IMR-90 (cell line): ENCODE measurements at regions not wholly inside any gene's neighbourhood (a gene's known extent, or its start where the extent isn't known, plus 50 kb on each side); places are given as distances from the start of the nearest gene placed in this dataset.

ENCODE experiments used
- ATAC-seq: fragments of 200-7000 bp; cut with Tn5 transposase; 2 replicates; pipeline ENCODE4 v1.9.1; 2020; ENCODE audit warnings: low read depth, mild to moderate bottlenecking, moderate library complexity
- BruUV-seq: library from RNA; stranded (reverse); fragments of 400-500 nt; replicated peaks from 2 replicates; lab custom pipeline; 2021; lab: Mats Ljungman, UMichigan
- CTCF ChIA-PET: fragments of 300-600 bp; formaldehyde crosslinking; extraction: SDS; loops from one replicate; lab custom pipeline; 2021; ENCODE audit warnings: antibody characterized with exemption; lab: Yijun Ruan, JAX
- POLR2A ChIA-PET: fragments of 300-600 bp; sonication (Branson Sonifier 250); formaldehyde crosslinking; loops from one replicate; lab custom pipeline; 2022; ENCODE audit warnings: antibody characterized with exemption; ENCODE audit not compliant: unreplicated experiment; lab: Charles Lee
- DNase-seq: peaks from one replicate; pipeline ENCODE4 v3.0.0; 2013
- H2AFZ ChIP-seq: replicated peaks from 2 replicates; pipeline ENCODE3; 2013; ENCODE audit warnings: low read length, mild to moderate bottlenecking; ENCODE audit not compliant: poor library complexity
- H2AK5ac ChIP-seq: 2 replicates; pipeline ENCODE4 v1.6.1; 2013; ENCODE audit warnings: low read depth, low read length, inconsistent platforms
- H2AK9ac ChIP-seq: replicated peaks from 2 replicates; pipeline ENCODE3; 2013; ENCODE audit warnings: mild to moderate bottlenecking, low read depth, low read length, moderate library complexity; ENCODE audit not compliant: poor library complexity
- H2BK120ac ChIP-seq: 2 replicates; pipeline ENCODE4 v1.6.1; 2013; ENCODE audit warnings: low read depth, low read length, inconsistent platforms
- H2BK15ac ChIP-seq: 3 replicates; pipeline ENCODE4 v1.6.1; 2013; ENCODE audit warnings: low read depth, low read length, inconsistent platforms
- H2BK20ac ChIP-seq: 2 replicates; pipeline ENCODE4 v1.6.1; 2013; ENCODE audit warnings: low read depth, mild to moderate bottlenecking, inconsistent platforms, low read length, moderate library complexity
- H2BK5ac ChIP-seq: 2 replicates; pipeline ENCODE4 v1.6.1; 2013; ENCODE audit warnings: mild to moderate bottlenecking, low read depth, low read length, inconsistent platforms; ENCODE audit not compliant: poor library complexity, severe bottlenecking
- H3K14ac ChIP-seq: replicated peaks from 2 replicates; pipeline ENCODE4 v1.6.1; 2013; ENCODE audit warnings: low read depth, low read length, inconsistent platforms
- H3K18ac ChIP-seq: 2 replicates; pipeline ENCODE4 v1.6.1; 2013; ENCODE audit warnings: low read depth, low read length, control low read depth
- H3K23ac ChIP-seq: 2 replicates; pipeline ENCODE4 v1.6.1; 2013; ENCODE audit warnings: low read depth, low read length, inconsistent platforms
- H3K27ac ChIP-seq: 2 replicates; pipeline ENCODE4 v1.5.1; 2013; ENCODE audit warnings: mild to moderate bottlenecking, control low read depth, low read length; ENCODE audit not compliant: insufficient read depth
- H3K27me3 ChIP-seq: 2 replicates; pipeline ENCODE4 v1.6.1; 2013; ENCODE audit warnings: low read length; ENCODE audit not compliant: control insufficient read depth, insufficient read depth
- H3K36me3 ChIP-seq: 2 replicates; pipeline ENCODE4 v1.6.1; 2013; ENCODE audit warnings: low read length, mixed read lengths; ENCODE audit not compliant: control insufficient read depth, insufficient read depth
- H3K4ac ChIP-seq: 2 replicates; pipeline ENCODE4 v1.6.1; 2013; ENCODE audit warnings: low read depth, low read length, inconsistent platforms
- H3K4me1 ChIP-seq: 2 replicates; pipeline ENCODE4 v1.6.1; 2013; ENCODE audit warnings: low read length, mixed read lengths; ENCODE audit not compliant: control insufficient read depth, insufficient read depth
- H3K4me2 ChIP-seq: 2 replicates; pipeline ENCODE4 v1.6.1; 2013; ENCODE audit warnings: low read depth, mild to moderate bottlenecking, control low read depth, low read length, moderate library complexity
- H3K4me3 ChIP-seq: 2 replicates; pipeline ENCODE4 v1.5.1; 2013; ENCODE audit warnings: low read depth, mild to moderate bottlenecking, control low read depth, low read length, moderate library complexity; ENCODE audit not compliant: insufficient read depth
- H3K56ac ChIP-seq: 2 replicates; pipeline ENCODE4 v1.6.1; 2013; ENCODE audit warnings: low read length, inconsistent platforms; ENCODE audit not compliant: insufficient read depth; ENCODE audit errors: extremely low read depth
- H3K79me1 ChIP-seq, 2 experiments: 2 replicates each; pipeline ENCODE4 v1.6.1; 2013; ENCODE audit warnings: low read length in 2 of 2, inconsistent platforms in 1 of 2, low read depth in 1 of 2
- H3K9ac ChIP-seq: 2 replicates; pipeline ENCODE4 v1.6.1; 2013; ENCODE audit warnings: low read depth, low read length, control low read depth
- H3K9me1 ChIP-seq: 2 replicates; pipeline ENCODE4 v1.6.1; 2013; ENCODE audit warnings: low read length, inconsistent platforms; ENCODE audit not compliant: insufficient read depth
- H3K9me3 ChIP-seq: 2 replicates; pipeline ENCODE4 v1.6.1; 2013; ENCODE audit warnings: low read length; ENCODE audit not compliant: control insufficient read depth, insufficient read depth
- H4K20me1 ChIP-seq: 2 replicates; pipeline ENCODE4 v1.6.1; 2013; ENCODE audit warnings: low read length, inconsistent platforms; ENCODE audit not compliant: insufficient read depth
- H4K5ac ChIP-seq: 2 replicates; pipeline ENCODE4 v1.6.1; 2013; ENCODE audit warnings: mild to moderate bottlenecking, low read depth, low read length, control low read depth
- H4K8ac ChIP-seq, 2 experiments: 2 replicates each; pipeline ENCODE4 v1.6.1; 2013; ENCODE audit warnings: low read depth in 2 of 2, low read length in 2 of 2, control low read depth in 1 of 2, inconsistent platforms in 1 of 2
- H4K91ac ChIP-seq: 2 replicates; pipeline ENCODE4 v1.6.1; 2013; ENCODE audit warnings: low read depth, low read length, inconsistent platforms; ENCODE audit not compliant: insufficient read depth
- BHLHE40 ChIP-seq: fragments of 150-350 bp; IDR thresholded peaks from 2 replicates; pipeline ENCODE4 v1.6.1; 2016; ENCODE audit warnings: mild to moderate bottlenecking, low read depth, low read length
- CEBPB ChIP-seq: IDR thresholded peaks from 2 replicates; pipeline ENCODE4 v1.6.1; 2012; ENCODE audit warnings: low read depth, low read length, improper control_type of control experiment
- CHD1 ChIP-seq: IDR thresholded peaks from 2 replicates; pipeline ENCODE4 v1.6.1; 2012; ENCODE audit warnings: low read depth, low read length, improper control_type of control experiment
- CTCF ChIP-seq: conservative IDR thresholded peaks from 2 replicates; pipeline ENCODE4 v1.5.1; 2012; ENCODE audit warnings: mild to moderate bottlenecking, low read depth, low read length, improper control_type of control experiment
- FOS ChIP-seq: fragments of 150-350 bp; IDR thresholded peaks from 2 replicates; pipeline ENCODE4 v1.6.1; 2016; ENCODE audit warnings: low read depth, low read length
- MAFK ChIP-seq: IDR thresholded peaks from 2 replicates; pipeline ENCODE4 v1.6.1; 2012; ENCODE audit warnings: low read depth, low read length, improper control_type of control experiment
- MAZ ChIP-seq: IDR thresholded peaks from 2 replicates; pipeline ENCODE4 v1.6.1; 2012; ENCODE audit warnings: low read depth, mild to moderate bottlenecking, low read length, improper control_type of control experiment, moderate library complexity, borderline replicate concordance
- MXI1 ChIP-seq: IDR thresholded peaks from 2 replicates; pipeline ENCODE4 v1.6.1; 2012; ENCODE audit warnings: low read depth, mild to moderate bottlenecking, low read length, moderate library complexity, borderline replicate concordance
- NFE2L2 ChIP-seq: fragments of 150-350 bp; IDR thresholded peaks from 2 replicates; pipeline ENCODE4 v1.6.1; 2016; ENCODE audit warnings: low read depth, mild to moderate bottlenecking, low read length
- POLR2A ChIP-seq: IDR thresholded peaks from 2 replicates; pipeline ENCODE4 v1.6.1; 2012; ENCODE audit warnings: mild to moderate bottlenecking, low read depth, low read length
- RAD21 ChIP-seq: IDR thresholded peaks from 2 replicates; pipeline ENCODE4 v1.6.1; 2012; ENCODE audit warnings: low read length, improper control_type of control experiment
- RCOR1 ChIP-seq: IDR thresholded peaks from 2 replicates; pipeline ENCODE4 v1.6.1; 2012; ENCODE audit warnings: mild to moderate bottlenecking, low read length, improper control_type of control experiment; ENCODE audit not compliant: insufficient replicate concordance
- RFX5 ChIP-seq: IDR thresholded peaks from 2 replicates; pipeline ENCODE4 v1.8.0; 2012; ENCODE audit warnings: low read depth, mild to moderate bottlenecking, low read length, moderate library complexity
- SMC3 ChIP-seq: fragments of 150-350 bp; IDR thresholded peaks from 2 replicates; pipeline ENCODE4 v1.6.1; 2016; ENCODE audit warnings: low read depth, mild to moderate bottlenecking, antibody characterized with exemption, low read length, moderate library complexity
- USF2 ChIP-seq: fragments of 150-350 bp; IDR thresholded peaks from 2 replicates; pipeline ENCODE4 v1.6.1; 2017; ENCODE audit warnings: mild to moderate bottlenecking, antibody characterized with exemption, low read length, low read depth
- WGBS, 2 experiments: methylation state at CpG; one replicate each; pipeline versions ENCODE4 v1.1.5 to v1.1.7; 2013; ENCODE audit warnings: missing lambda C conversion rate in 2 of 2; ENCODE audit not compliant: insufficient read length in 1 of 2; ENCODE audit errors: extremely low coverage in 2 of 2; 5-methylcytosine and 5-hydroxymethylcytosine counted together
- dilution Hi-C: fragments of 300-500 bp; cut with HindIII; formaldehyde crosslinking; loops from one replicate; pipeline ENCODE4 v1.14.3; 2018; ENCODE audit warnings: low sequenced_read_pairs; ENCODE audit not compliant: unreplicated experiment
- in situ Hi-C: fragments of 300-500 bp; cut with MboI; formaldehyde crosslinking; loops from 3 replicates; pipeline ENCODE4 v1.14.3; 2019; ENCODE audit warnings: low sequenced_read_pairs, inconsistent platforms, mixed read lengths
- intact Hi-C: fragments of 100-400 bp; cut with micrococcal nuclease; formaldehyde crosslinking; loops from 2 replicates; pipeline ENCODE4 v1.10.0; 2022
- TF ChIP-seq, protein P1 (sequence below): fragments of 150-350 bp; IDR thresholded peaks from 2 replicates; pipeline ENCODE4 v1.6.1; 2016; ENCODE audit warnings: low read depth, mild to moderate bottlenecking, low read length, moderate library complexity, borderline replicate concordance

- TF ChIP-seq MAZ (no peak), USF2 (no peak), POLR2A (no peak), BHLHE40 (no peak), FOS (no peak), SMC3 (no peak), MXI1 (no peak), CEBPB (no peak), NFE2L2 (no peak), RAD21 (no peak), CTCF (no peak), RCOR1 (no peak), MAFK (no peak), RFX5 (no peak), CHD1 (no peak)
- TF ChIP-seq, protein P1, sequence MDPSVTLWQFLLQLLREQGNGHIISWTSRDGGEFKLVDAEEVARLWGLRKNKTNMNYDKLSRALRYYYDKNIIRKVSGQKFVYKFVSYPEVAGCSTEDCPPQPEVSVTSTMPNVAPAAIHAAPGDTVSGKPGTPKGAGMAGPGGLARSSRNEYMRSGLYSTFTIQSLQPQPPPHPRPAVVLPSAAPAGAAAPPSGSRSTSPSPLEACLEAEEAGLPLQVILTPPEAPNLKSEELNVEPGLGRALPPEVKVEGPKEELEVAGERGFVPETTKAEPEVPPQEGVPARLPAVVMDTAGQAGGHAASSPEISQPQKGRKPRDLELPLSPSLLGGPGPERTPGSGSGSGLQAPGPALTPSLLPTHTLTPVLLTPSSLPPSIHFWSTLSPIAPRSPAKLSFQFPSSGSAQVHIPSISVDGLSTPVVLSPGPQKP = no peak
- no peak overlapping the region for H3K4ac ChIP-seq
- in situ Hi-C loops (no loop called here), intact Hi-C loops (no loop called here), dilution Hi-C loops (no loop called here)
- H3K79me1 ChIP-seq = no peaks in the 10 kb centered on the region
- H2BK120ac ChIP-seq = no peak overlapping the region
- H3K9ac ChIP-seq = no peak overlapping the region
- no peaks in the 10 kb centered on the region for H3K4me1 ChIP-seq
- H2AK9ac ChIP-seq = no peak overlapping the region
- H2BK15ac ChIP-seq = no peak overlapping the region
- H4K91ac ChIP-seq = no peak overlapping the region
- no CpG with 5 or more reads among the region's 11 CpGs for WGBS, 2 experiments
- H3K18ac ChIP-seq = no peak overlapping the region
- no peak overlapping the region for H3K14ac ChIP-seq
- no peak for DNase-seq
- H3K27ac ChIP-seq = no peak overlapping the region
- no peak overlapping the region for H3K4me3 ChIP-seq
- H2AK5ac ChIP-seq = no peak overlapping the region
- no peak overlapping the region for H3K4me2 ChIP-seq
- ChIA-PET CTCF (no interaction called here), POLR2A (no interaction called here)
- H4K20me1 ChIP-seq = no peaks in the 10 kb centered on the region
- no peaks in the 10 kb centered on the region for H3K9me1 ChIP-seq
- no peak overlapping the region for H3K23ac ChIP-seq
- H3K36me3 ChIP-seq = no peaks in the 10 kb centered on the region
- no peak overlapping the region for H4K8ac ChIP-seq
- H2BK5ac ChIP-seq = no peak overlapping the region
- peaks cover 27% of the 10 kb centered on the region for H3K9me3 ChIP-seq
- no TSS peak for BruUV-seq
- no peak overlapping the region for H2BK20ac ChIP-seq
- no peaks in the 10 kb centered on the region for H3K27me3 ChIP-seq
- no peak overlapping the region for H4K5ac ChIP-seq
- H2AFZ ChIP-seq = no peak overlapping the region
- no peak for ATAC-seq
- H3K56ac ChIP-seq = no peak overlapping the region
Measured at GRCh38 chr2:138901530-138901929, 121.3 kb upstream of the NXPH2 start.
